ENCODE measurements at regions not wholly inside any gene's neighbourhood (a gene's known extent, or its start where the extent isn't known, plus 50 kb on each side); places are given as distances from the start of the nearest gene placed in this dataset.

DNA sequence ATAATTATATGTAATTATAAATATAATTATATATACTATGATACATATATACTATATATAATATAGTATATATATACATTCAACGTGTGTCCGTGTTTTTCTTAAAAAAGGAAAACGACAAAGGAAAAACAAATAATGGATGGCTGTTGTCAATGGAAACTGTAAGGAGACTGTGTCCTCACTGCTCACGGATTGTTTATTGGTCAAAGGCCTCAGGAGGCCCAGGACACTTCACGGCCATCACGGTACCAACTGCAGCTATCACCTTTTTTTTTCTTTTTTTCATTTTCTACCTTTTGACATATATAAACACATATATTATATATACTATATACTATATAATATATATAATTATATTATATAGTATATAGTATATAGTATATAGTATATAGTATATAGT is 113.4 kb downstream of the SPTSSA start:
- DNase-seq (ENCODE audit: low read depth), result no peak

DNA sequence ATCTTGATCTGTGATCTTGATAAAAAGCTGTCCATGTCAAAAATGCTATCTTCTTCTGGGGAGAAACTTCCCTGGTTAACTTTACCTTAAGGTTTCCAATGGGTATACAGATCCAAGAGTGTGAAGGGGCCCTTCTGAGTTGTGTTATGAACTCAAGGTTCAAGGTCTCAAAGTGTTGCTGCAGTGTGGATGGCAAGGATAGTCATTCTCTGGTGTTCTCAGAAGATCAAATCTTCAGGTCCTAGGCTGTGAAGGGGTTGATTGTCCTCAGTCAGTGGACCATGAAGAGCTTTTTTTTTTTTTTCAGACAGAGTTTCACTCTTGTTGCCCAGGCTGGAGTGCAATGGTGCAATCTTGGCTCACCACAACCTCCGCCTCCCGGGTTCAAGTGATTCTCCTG is 114.4 kb downstream of the SPTSSA start:
- no peak for DNase-seq (ENCODE audit: low read depth)

DNA sequence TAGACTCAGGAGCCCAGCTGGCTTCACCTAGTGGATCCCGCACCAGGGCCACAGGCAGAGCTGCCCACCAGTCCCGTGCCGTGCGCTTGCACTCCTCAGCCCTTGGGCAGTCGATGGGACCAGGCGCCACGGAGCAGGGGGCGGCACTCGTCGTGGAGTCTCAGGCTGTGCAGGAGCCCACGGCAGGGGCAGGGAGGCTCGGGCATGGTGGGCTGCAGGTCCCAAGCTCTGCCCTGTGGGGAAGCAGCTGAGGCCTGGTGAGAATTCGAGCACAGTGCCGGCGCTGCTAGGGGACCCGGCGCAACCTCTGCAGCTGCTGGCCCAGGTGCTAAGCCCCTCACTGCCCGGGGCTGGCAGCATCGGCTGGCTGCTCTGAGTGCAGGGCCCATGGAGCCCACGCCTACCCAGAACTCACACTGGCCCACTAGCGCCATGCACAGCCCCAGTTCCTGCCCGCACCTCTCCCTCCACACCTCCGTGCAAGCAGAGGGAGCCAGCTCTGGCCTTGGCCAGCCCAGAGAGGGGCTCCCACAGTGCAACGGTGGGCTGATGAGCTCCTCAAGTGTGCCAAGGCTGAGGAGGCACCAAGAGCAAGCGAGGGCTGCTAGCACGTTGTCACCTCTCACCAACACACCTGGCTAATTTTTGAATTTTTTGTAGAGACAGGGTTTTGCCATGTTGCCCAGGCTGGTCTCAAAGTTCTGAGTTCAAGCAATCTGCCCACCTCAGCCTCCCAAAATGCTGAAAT is 116.1 kb downstream of the SPTSSA start:
- no peak for DNase-seq (ENCODE audit: low read depth)

DNA sequence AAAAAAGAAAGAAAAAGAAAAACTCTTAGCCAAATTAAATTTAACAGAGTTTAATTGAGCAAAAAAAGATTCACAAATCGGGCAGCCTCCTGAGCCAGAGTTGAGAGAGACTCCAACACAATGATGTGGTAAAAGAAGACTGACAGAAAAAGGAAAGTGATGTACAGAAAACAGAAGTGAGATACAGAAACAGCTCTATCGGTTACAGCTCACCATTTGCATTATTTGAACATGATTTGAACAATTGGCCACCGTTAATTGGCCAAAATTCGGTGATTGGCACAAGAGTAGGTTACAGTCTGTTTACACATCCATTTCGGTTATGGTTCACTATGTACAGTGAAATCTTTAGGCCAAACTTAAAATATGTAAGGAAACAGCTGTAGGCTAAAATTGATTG is 117.7 kb downstream of the SPTSSA start:
- DNase-seq (ENCODE audit: low read depth), result no peak

DNA sequence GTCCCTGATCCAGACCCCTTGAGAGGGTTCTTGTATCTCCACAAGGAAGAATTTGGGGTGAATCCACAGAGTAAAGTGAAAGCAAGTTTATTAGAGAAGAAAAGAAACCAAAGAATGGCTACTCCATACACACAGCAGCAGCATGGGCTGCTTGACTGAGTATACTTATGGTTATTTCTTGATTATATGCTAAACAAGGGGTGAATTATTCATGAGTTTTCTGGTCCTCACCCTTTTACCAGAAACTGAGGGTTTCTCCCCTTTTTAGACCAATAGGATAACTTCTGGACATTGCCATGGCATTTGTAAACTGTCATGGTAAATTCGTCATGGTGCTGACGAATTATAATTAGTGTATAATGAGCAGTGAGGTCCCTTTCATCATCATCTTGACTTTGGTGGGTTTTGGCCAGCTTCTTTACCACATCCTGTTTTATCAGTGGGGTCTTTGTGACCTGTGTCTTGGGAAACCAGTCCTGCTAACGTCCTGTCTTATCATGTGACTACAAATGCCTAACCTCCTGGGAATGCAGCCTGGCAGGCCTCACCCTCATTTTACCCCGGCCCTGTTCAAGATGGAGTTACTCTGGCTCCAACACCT is 121.9 kb downstream of the SPTSSA start:
- DNase-seq (ENCODE audit: low read depth), result no peak

DNA sequence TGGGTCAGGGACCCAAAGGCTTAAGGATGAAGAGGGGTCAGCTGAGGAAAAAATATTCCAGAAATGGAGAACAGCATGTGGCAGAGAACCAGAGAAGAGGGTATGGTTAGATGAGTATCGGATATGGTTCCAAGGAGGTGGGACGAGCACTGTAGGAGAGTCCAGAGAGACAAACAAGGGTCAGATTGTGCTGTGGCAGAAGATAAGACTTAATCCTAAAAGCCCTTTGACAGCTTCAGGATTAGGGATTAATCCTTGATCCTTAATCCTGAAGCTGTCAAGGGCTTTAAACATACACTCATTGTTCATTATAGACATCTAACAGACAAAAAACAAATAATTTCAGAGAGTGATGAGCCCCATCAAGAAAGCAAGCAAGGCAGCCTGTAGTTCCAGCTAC is 124.0 kb downstream of the SPTSSA start:
- no peak for DNase-seq (ENCODE audit: low read depth)

DNA sequence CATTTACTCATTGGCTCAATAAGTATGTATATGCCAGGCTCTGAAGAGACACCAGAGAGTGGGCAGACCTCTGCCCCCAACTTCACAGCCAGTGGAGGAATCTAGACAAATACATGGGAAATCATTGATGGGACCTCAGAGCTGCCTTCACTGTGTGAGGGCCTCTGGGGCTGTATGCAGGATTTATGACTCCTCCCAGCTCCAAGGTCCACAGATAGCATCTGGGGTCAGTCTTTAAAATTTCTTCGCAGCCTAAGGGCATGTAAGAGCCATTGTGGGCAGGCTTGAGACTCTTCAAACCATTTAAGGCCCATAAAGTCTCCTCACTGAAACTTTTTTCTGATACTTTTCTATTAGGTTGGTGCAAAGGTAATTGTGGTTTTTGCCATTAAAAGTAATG is 125.5 kb downstream of the SPTSSA start:
- DNase-seq (ENCODE audit: low read depth), result no peak

DNA sequence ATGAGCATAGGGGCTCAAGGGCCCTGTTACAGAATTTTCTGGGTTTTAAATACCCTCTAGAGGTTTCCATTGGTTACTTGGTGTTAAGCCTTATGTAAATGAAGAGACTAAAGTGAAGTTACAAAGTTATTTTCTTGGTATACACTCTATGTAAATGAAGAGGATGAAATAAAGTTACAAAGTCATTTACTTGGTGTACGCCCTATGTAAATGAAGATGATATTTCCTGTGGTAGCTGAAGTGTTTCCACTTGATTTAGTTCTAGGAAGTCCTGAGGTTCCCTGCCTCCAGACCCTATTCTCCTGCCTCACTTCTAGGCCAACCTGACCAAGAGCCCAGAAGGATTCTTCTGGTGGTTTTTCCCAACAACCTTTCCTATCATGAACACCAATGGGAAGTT is 126.1 kb downstream of the SPTSSA start:
- no peak for DNase-seq (ENCODE audit: low read depth)

DNA sequence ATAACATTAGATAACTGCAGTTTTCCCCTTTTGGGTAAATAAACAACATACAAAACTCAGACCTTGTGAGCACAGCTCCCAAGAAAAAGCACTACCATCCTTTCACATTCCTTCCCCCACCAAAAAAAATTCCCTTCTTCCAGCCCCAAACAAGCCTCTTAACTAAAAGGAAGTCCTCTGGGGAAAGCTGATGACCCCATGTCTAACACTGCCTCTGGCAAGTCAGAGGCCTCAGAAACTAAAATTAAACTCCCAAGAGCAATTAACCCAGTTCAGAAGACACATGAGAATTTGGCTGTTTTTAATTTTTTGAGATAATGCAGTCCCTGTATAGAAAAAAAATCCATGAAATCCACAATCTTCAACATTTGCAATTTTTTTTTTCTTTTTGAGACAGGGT is 127.7 kb downstream of the SPTSSA start:
- no peak for DNase-seq (ENCODE audit: low read depth)

DNA sequence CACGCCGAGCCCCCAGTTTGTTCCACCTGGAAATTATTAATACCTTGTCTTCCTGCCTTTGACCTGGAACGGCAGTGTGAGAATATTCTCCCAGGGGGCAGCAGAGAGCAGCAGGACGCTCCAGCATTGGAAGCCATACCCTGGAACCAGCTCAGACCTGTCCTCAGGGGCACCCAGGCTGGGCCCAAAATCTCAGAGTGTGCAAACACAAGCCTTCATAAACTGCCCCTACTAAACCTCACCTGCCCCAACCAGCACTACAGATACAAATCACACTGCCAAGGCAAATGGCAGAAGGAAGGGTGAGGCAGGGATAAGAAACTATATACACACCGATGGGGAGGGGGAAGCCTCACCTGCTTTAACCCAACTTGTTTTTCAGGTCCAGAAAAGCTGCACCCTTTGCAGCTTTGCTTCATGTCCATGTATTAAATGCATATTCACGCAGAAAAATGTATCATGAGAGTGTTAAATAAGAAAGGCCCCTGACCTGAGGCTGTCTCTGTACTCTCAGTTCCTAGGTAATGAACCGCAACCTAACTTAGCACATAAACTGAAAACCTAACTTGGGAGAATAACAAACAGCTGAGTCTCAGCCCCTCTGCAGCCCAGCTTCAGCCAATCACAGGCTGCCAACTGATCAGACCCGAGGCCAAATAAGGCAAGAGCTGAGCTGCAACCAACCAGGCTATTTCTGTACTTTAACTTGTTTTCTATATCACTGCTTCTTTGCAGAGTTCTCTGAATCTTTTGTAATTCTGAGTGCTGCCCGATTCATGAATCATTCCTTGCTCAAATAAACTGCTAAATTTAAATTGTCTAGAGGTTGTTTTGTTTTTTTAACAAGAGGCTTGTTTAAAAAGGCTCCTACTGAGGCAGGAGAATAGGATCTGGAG is 130.1 kb downstream of the SPTSSA start:
- peak; percentile 22 for DNase-seq (ENCODE audit: low read depth)

DNA sequence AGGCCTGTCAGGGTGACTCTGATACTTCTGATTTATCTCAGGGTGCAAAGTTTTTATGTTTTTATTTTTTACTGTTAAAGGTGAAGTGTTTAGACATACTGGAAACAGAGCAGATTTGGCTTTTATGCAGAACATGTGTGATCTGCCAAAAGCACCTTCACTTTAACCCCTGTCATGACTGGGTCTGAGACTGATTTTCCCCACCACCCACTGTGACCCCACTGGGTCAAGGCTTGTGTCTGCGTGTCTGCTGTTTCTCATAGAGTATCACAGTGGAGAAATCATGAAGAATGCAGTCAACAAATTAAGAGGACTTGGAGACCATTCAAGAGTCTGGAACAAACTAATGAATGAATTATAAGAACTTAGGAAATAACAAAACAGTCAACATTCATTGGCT is 131.2 kb downstream of the SPTSSA start:
- DNase-seq (ENCODE audit: low read depth), result no peak

DNA sequence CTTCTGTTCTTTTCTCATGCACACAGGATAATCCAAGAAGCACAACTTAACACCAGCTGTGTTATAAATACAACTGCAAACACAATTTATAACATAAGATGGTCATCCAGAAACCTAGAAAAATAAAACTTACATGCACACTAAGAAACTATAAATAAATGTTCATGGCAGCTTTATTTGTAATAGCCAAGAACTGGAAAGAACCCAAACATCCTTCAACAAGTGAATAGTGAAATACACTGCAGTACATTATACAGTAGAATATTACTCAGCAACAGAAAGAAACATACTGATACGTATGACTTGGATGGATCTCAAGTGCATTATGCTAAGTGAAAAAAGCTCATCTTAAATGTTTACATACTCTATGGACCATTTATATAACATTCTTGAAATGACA is 132.7 kb downstream of the SPTSSA start:
- no peak for DNase-seq (ENCODE audit: low read depth)

DNA sequence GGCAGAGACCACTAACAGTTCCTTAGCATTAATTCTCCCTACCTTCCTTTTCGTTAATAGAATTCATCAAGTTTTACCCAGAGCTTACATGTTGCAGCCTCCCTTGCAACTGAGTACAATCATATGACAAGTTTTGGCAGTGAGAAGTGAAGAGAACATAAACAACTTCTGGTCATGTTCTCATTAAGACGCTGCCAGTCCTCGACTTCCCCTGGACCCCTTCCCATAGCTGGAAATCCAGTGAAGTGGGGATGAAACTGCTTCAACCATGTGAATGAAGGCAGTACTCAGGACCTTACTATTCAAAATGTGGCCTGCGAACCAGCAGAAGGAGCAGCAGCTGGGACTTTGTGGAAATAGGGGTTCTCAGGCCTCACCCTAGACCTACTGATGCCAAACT is 133.9 kb downstream of the SPTSSA start:
- no peak for DNase-seq (ENCODE audit: low read depth)

DNA sequence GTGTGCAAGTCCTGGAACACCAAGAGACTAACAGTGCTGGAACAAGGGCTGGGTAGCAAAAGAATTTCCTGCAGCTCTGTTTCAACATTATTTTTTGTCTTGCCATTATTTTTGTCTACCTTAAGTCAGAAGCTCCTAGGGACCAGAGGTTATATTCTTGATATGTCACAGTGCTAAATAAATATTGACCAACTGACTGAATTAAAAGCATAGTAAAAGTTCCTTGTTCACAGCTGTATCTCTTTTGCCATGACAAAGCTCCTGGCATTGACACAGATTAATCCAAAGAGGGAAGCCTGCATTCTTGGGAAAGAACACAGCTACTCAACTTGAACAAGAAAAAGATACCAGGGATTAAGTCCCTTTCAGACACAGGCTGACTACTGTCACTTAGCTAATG is 136.5 kb downstream of the SPTSSA start:
- DNase-seq (ENCODE audit: low read depth), result no peak

DNA sequence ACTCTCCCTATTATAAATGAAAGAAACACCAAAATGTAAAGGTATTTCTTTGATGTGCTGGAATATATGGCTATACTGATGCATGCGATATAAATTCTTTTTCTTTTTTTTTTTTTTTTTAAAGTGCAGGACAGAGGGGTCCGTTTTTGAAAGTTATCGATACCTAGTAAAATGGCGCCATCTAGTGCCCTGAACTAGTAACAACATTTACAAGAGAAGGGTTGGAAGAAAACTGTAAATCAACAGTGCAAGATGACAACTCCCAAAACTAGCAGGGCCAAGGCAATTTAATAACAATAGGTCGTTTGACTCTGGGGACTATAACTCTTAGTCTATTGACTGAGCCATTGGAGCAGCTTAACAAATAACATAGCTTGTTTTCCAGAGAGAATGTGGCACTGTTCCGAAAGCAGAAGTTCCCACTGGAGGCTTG is 137.7 kb downstream of the SPTSSA start:
- no peak for DNase-seq (ENCODE audit: low read depth)

DNA sequence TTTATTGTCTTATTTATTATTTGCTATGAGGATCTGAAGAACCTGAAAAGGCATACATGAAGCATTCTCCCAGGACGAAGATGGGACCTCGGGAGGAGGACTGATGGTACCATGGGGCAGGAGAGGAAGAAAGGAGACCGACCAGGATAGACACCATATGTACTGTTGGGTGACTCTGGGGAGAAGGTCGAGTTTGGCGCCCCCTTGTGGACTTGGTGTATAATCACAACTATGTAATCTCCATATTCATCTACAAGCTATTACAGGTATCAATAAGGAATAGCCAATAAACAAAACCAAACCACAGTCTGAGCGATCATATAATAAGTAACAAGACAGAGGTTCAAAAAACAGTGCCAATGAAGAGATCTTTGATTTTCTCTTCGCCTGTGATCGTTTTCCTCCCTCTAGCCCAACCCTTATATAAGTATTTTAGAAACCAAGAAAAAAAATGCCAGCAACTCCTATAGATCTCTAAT is 139.1 kb downstream of the SPTSSA start:
- DNase-seq (ENCODE audit: low read depth), result peak; percentile 58

DNA sequence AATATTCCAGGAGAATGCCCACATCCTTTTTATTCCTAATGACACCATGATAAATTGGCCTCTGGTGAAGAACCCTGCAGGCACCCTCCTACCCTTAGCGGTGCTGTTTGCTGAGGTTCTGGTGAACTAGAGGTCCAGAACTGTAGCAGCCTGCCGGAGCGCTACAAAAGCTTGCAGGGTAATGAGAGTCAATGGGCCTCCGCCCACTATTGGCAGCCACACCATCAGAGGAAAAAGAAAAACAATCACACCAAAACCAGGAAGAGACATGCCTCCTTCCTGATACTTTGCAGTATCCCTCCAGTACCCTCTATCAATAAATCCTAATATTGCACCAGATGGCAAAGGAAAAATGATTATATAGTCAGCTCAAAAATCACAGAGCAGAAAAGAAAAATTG is 142.9 kb downstream of the SPTSSA start:
- no peak for DNase-seq (ENCODE audit: low read depth)

DNA sequence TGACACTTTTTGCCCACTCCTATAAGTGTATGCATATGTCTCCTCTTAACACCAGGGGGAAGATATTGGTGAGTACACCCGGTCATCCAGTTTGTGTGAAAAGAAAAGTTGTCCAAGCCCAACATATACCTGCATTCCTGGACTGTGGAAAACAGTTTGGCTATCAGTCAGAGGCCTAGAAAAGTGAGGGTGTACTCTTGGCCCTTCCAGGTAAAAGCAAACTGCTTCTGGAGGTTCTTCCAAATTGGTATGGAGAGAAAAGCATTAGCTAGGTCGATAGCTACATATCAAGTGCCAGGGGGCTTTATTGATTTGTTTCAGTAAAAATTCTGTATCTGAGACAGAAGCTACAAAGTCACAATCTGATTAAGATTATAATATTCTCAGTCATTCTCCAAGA is 144.0 kb downstream of the SPTSSA start:
- DNase-seq (ENCODE audit: low read depth), result no peak

DNA sequence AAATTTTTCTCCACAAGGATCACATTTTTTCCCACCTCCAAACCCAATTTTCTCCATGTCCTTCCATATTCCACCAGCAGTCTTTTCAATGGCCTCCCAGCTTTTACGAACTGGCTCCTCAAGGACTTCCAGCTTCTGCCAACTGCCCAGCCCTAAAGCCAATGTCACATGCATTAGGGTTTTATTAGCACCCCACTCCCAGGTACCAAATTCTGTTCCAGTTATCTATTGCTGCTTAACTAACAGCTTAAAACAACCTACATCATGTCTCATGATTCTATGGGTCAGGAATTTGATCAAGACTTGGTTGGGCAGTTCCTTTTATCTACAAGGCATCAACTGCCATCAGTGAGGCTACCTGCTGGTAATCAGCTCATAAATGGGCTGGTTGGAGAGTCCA is 151.3 kb downstream of the SPTSSA start:
- no peak for DNase-seq (ENCODE audit: low read depth)

DNA sequence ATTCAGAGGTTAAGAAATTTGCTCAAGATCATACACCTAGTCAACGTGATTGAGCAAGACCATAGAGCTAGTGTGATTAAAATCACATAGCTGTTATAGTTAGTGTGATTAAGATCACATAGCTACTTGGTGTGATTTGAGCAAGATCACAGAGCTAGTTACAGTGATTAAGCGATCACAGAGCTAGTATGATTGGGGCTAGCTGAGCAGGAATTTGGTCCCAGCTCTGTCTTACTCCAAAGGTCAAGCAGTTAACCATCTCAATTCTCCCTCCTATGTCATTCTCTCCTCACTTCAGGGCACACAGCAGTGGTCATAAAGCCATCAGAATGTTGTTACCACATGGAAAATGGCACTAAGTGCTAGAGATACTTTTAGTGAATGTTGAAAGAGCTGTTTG is 158.2 kb downstream of the SPTSSA start:
- DNase-seq (ENCODE audit: low read depth), result no peak

DNA sequence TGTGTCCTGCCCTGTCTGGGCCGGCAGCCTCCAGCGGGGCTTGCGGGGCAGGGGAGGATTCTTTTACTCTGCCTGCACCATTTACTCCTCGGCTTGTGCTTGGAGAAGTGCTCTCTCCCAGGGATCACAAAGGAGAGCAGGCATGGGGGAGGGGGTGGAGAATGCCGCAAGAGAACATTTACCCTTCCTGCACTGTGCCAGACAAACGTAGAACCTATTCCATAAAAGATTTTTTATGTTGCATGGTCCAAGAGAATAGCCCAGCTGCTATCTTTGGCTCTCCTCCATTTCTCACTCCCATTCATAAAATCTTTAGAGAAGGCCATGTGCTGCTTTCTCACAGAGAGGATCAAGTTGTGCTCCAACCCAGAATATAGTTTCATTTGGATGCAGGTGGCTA is 159.4 kb downstream of the SPTSSA start:
- DNase-seq (ENCODE audit: low read depth), result no peak

DNA sequence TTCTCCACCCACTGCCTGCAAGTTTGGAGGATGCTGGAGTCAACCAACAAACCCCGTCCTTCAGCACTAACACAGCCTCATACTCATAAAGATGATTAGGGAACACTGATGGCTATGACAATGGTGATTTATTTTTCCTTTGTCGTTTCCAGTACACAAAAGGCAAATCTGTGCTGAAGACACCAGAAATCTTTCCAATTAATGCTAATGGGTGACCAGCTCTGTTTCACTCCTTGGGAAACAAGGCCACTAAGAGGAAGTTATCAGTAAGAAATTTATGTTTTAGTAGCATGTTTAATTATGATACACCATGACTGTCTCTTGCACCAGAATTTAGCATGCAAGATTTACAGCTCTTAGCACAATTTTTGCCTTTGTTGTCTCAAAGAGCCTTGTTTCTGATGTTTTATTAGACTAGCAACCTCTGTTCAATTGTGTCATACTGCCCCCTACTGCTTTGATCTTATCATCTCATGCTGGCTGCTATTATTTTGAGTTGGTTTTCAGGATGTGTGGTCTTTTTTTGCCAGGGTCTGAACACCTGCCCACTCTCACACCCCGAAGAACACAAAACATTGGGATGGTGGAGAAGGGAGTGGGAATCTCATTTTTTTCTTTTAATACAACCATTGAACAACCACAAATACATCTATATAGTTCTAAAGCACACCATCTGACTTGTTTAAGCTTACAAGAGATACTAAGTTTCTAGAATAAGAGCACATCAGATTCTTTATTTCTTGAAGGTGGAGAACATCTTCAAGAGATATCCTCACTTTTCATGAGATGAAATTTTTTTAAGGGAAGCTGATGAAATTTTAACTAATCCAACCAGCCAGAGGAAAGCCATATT is 160.9 kb downstream of the SPTSSA start:
- no peak for DNase-seq (ENCODE audit: low read depth)
